ENCODE measurements at regions not wholly inside any gene's neighbourhood (a gene's known extent, or its start where the extent isn't known, plus 50 kb on each side); places are given as distances from the start of the nearest gene placed in this dataset.
A peak's percentile ranks its signal among the peaks of the same experiment; 100 is the strongest.

DNA sequence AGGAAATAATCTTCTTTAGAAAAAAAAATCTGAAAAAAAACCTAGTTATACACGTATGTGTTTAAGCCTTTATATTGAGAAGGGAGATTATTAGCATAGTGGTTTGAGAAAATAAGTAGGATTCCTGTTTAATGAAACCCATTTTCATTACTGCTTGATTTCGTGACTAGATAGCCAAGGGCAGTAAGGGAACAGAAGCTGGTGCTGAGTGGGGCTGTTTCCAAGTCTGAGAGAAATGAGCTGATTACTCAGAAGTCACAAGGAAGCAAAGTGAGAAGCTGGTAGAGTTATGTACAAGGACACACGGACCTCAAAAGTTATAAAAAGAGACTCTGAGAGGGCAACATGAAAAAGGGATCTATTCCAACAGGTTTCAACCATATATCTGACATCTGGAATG, 256.5 kb downstream of the TTLL7 start:
- peak overlapping the region; percentile 88 for H3K27ac Mint-ChIP-seq
- no peaks in the 10 kb centered on the region for H3K36me3 Mint-ChIP-seq
- Histone ChIP-seq H3K27me3 (no peaks in the 10 kb centered on the region), H3K4me3 (no peak overlapping the region), H3K79me2 (ENCODE audit: low read depth) (no peaks in the 10 kb centered on the region), H3F3A (ENCODE audit: low read depth) (peaks cover 35% of the 10 kb centered on the region), H3K36me3 (no peaks in the 10 kb centered on the region), H3K4me2 (peak overlapping the region; percentile 69), H2AFZ (replicated peaks) (no peak overlapping the region), H3K27ac (peak overlapping the region; percentile 50), H4K20me1 (ENCODE audit: low read depth) (no peaks in the 10 kb centered on the region), H3K9ac (no peak overlapping the region), H3K9me3 (ENCODE audit: low read depth) (no peaks in the 10 kb centered on the region), H3K4me1 (peaks cover 70% of the 10 kb centered on the region)
- H3K4me1 Mint-ChIP-seq = peaks cover 63% of the 10 kb centered on the region
- peaks cover 4% of the 10 kb centered on the region for H3K27me3 Mint-ChIP-seq (ENCODE audit: insufficient read depth, low read depth)
- TF ChIP-seq EZH2 (IDR thresholded peaks at IDR 0.05) (no peak), EZH2phosphoT487 (IDR thresholded peaks at IDR 0.05) (no peak)
- TF ChIP-seq, protein P1, sequence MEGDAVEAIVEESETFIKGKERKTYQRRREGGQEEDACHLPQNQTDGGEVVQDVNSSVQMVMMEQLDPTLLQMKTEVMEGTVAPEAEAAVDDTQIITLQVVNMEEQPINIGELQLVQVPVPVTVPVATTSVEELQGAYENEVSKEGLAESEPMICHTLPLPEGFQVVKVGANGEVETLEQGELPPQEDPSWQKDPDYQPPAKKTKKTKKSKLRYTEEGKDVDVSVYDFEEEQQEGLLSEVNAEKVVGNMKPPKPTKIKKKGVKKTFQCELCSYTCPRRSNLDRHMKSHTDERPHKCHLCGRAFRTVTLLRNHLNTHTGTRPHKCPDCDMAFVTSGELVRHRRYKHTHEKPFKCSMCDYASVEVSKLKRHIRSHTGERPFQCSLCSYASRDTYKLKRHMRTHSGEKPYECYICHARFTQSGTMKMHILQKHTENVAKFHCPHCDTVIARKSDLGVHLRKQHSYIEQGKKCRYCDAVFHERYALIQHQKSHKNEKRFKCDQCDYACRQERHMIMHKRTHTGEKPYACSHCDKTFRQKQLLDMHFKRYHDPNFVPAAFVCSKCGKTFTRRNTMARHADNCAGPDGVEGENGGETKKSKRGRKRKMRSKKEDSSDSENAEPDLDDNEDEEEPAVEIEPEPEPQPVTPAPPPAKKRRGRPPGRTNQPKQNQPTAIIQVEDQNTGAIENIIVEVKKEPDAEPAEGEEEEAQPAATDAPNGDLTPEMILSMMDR (IDR thresholded peaks at IDR 0.05) = no peak
- H3K4me3 Mint-ChIP-seq = no peak overlapping the region
- no peak for DNase-seq (ENCODE audit: low spot score)
- peaks cover 3% of the 10 kb centered on the region for H3K9me3 Mint-ChIP-seq

DNA sequence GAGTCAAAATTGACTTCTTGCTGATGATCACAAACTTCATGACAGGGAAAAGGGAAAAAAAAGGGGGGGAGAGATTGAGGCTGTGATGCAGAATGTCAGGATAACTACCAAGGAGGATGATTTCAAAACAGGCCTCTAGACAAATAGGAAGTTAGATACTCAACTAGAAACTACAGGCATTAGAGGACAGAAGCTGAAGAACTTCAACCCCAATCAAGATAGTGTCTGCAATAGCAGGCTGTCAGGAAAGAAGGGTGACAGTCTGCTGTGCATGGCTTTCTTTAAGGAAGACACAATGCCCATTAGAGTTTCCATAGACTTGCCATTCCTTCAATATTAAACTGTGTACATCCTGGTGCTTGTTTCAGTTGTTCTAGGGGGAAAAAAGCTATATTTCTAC, 257.2 kb downstream of the TTLL7 start:
- Histone ChIP-seq H3K79me2 (ENCODE audit: low read depth) (no peaks in the 10 kb centered on the region), H3K27me3 (no peaks in the 10 kb centered on the region), H3K27ac (peak overlapping the region; percentile 50), H4K20me1 (ENCODE audit: low read depth) (no peaks in the 10 kb centered on the region), H2AFZ (replicated peaks) (no peak overlapping the region), H3K4me3 (peak overlapping the region; percentile 3), H3K36me3 (no peaks in the 10 kb centered on the region), H3K9me3 (ENCODE audit: low read depth) (no peaks in the 10 kb centered on the region), H3F3A (ENCODE audit: low read depth) (peaks cover 33% of the 10 kb centered on the region), H3K9ac (no peak overlapping the region), H3K4me2 (peak overlapping the region; percentile 69), H3K4me1 (peaks cover 63% of the 10 kb centered on the region)
- H3K27ac Mint-ChIP-seq = peak overlapping the region; percentile 88
- DNase-seq (ENCODE audit: low spot score) = no peak
- H3K9me3 Mint-ChIP-seq = peaks cover 3% of the 10 kb centered on the region
- no peaks in the 10 kb centered on the region for H3K36me3 Mint-ChIP-seq
- TF ChIP-seq EZH2 (IDR thresholded peaks at IDR 0.05) (no peak), EZH2phosphoT487 (IDR thresholded peaks at IDR 0.05) (no peak)
- TF ChIP-seq, protein P1 (IDR thresholded peaks at IDR 0.05) = no peak
- peaks cover 58% of the 10 kb centered on the region for H3K4me1 Mint-ChIP-seq
- peaks cover 4% of the 10 kb centered on the region for H3K27me3 Mint-ChIP-seq (ENCODE audit: insufficient read depth, low read depth)
- peak overlapping the region; percentile 4 for H3K4me3 Mint-ChIP-seq

GRCh38 chr1:83741348-83741747, 257.6 kb downstream of the TTLL7 start:
- H2AFZ ChIP-seq (replicated peaks) = no peak overlapping the region
- no peaks in the 10 kb centered on the region for H3K36me3 ChIP-seq
- Mint-ChIP-seq H3K27me3 (ENCODE audit: insufficient read depth, low read depth) (peaks cover 4% of the 10 kb centered on the region), H3K36me3 (no peaks in the 10 kb centered on the region), H3K4me3 (peak overlapping the region; percentile 4), H3K4me1 (peaks cover 55% of the 10 kb centered on the region), H3K9me3 (peaks cover 3% of the 10 kb centered on the region), H3K27ac (peak overlapping the region; percentile 88)
- peak; percentile 91 for DNase-seq (ENCODE audit: low spot score)
- no peaks in the 10 kb centered on the region for H3K27me3 ChIP-seq
- no peak overlapping the region for H3K9ac ChIP-seq
- no peaks in the 10 kb centered on the region for H3K79me2 ChIP-seq (ENCODE audit: low read depth)
- H3F3A ChIP-seq (ENCODE audit: low read depth) = peaks cover 33% of the 10 kb centered on the region
- no peaks in the 10 kb centered on the region for H3K9me3 ChIP-seq (ENCODE audit: low read depth)
- H3K27ac ChIP-seq = peak overlapping the region; percentile 50
- H3K4me3 ChIP-seq = peak overlapping the region; percentile 3
- no peak for TF ChIP-seq EZH2phosphoT487 (IDR thresholded peaks at IDR 0.05)
- TF ChIP-seq EZH2 (IDR thresholded peaks at IDR 0.05) = no peak
- TF ChIP-seq, protein P1 (IDR thresholded peaks at IDR 0.05) = no peak
- H3K4me2 ChIP-seq = peak overlapping the region; percentile 69
- peaks cover 59% of the 10 kb centered on the region for H3K4me1 ChIP-seq
- no peaks in the 10 kb centered on the region for H4K20me1 ChIP-seq (ENCODE audit: low read depth)
